ENCODE measurements at regions not wholly inside any gene's neighbourhood (a gene's known extent, or its start where the extent isn't known, plus 50 kb on each side); places are given as distances from the start of the nearest gene placed in this dataset.
"Not testable (repeated sequence)": the region's sequence is repeated elsewhere in the genome, so short reads cannot be mapped to it uniquely, and the experiment has no call there.

- no peak for DNase-seq (ENCODE audit: low read depth)
Observed at GRCh38 chr2:39487398-39488250, 50.5 kb upstream of the MAP4K3 start.

- peak; percentile 88 for DNase-seq (ENCODE audit: low read depth)
Observed at GRCh38 chr2:39488450-39488849, 51.4 kb upstream of the MAP4K3 start.

GRCh38 chr2:39490586-39490985 is 53.5 kb upstream of the MAP4K3 start:
- DNase-seq (ENCODE audit: low read depth): no peak

- DNase-seq (ENCODE audit: low read depth): no peak
Observed at GRCh38 chr2:39491653-39492052, 54.6 kb upstream of the MAP4K3 start.

GRCh38 chr2:39492095-39492590 is 55.1 kb upstream of the MAP4K3 start:
- DNase-seq (ENCODE audit: low read depth): peak; percentile 83

GRCh38 chr2:39492716-39493115 is 55.6 kb upstream of the MAP4K3 start:
- DNase-seq (ENCODE audit: low read depth): no peak

GRCh38 chr2:39494784-39495251 is 57.7 kb upstream of the MAP4K3 start:
- peak; percentile 92 for DNase-seq (ENCODE audit: low read depth)

GRCh38 chr2:39497082-39497801 is 60.2 kb upstream of the MAP4K3 start:
- DNase-seq (ENCODE audit: low read depth): no peak

- DNase-seq (ENCODE audit: low read depth): not testable (repeated sequence)
Observed at GRCh38 chr2:39498176-39498575, 61.1 kb upstream of the MAP4K3 start.

GRCh38 chr2:39498786-39499185 is 61.7 kb upstream of the MAP4K3 start:
- no peak for DNase-seq (ENCODE audit: low read depth)

GRCh38 chr2:39499336-39499735 is 62.3 kb upstream of the MAP4K3 start:
- no peak for DNase-seq (ENCODE audit: low read depth)

- DNase-seq (ENCODE audit: low read depth): no peak
Observed at GRCh38 chr2:39501412-39501811, 64.3 kb upstream of the MAP4K3 start.

GRCh38 chr2:39503277-39503676 is 66.2 kb upstream of the MAP4K3 start:
- DNase-seq (ENCODE audit: low read depth): no peak

- peak; percentile 59 for DNase-seq (ENCODE audit: low read depth)
Observed at GRCh38 chr2:39504790-39505335, 67.8 kb upstream of the MAP4K3 start.

- DNase-seq (ENCODE audit: low read depth): no peak
Observed at GRCh38 chr2:39506215-39506614, 69.1 kb upstream of the MAP4K3 start.

- DNase-seq (ENCODE audit: low read depth): no peak
Observed at GRCh38 chr2:39508198-39508597, 71.1 kb upstream of the MAP4K3 start.

- DNase-seq (ENCODE audit: low read depth): no peak
Observed at GRCh38 chr2:39510140-39510539, 73.1 kb upstream of the MAP4K3 start.

GRCh38 chr2:39511219-39511604 is 74.1 kb upstream of the MAP4K3 start:
- no peak for DNase-seq (ENCODE audit: low read depth)

GRCh38 chr2:39511605-39512433 is 74.7 kb upstream of the MAP4K3 start:
- DNase-seq (ENCODE audit: low read depth): no peak

- DNase-seq (ENCODE audit: low read depth): no peak
Observed at GRCh38 chr2:39512434-39512935, 75.4 kb upstream of the MAP4K3 start.

GRCh38 chr2:39512941-39513340 is 75.9 kb upstream of the MAP4K3 start:
- no peak for DNase-seq (ENCODE audit: low read depth)

GRCh38 chr2:39513641-39514094 is 76.6 kb upstream of the MAP4K3 start:
- peak; percentile 87 for DNase-seq (ENCODE audit: low read depth)

Data from fibroblast of the conjunctiva (primary cell).